Prostate gland (tissue), 2 donors: ENCODE measurements at regions not wholly inside any gene's neighbourhood (a gene's known extent, or its start where the extent isn't known, plus 50 kb on each side); places are given as distances from the start of the nearest gene placed in this dataset.

Experiments
- DNase-seq: peaks from one replicate; pipeline ENCODE4 v3.0.0-alpha.2; 2019; ENCODE audit warnings: low spot score
- H3K27ac ChIP-seq, 2 donors: fragments of 200-600 bp; sonication (generic); 2 replicates each; pipeline ENCODE4 v1.5.1; 2017 to 2019
- H3K27me3 ChIP-seq: fragments of 200-600 bp; sonication (generic); replicated peaks from 2 replicates; pipeline ENCODE4 v1.5.1; 2019; ENCODE audit not compliant: insufficient read depth
- H3K36me3 ChIP-seq, 2 donors: fragments of 200-600 bp; sonication (generic); 1 replicate in 1 of 2; 2 replicates in 1 of 2; pipeline versions ENCODE4 v1.5.1 to v1.8.1; 2017 to 2019
- H3K4me1 ChIP-seq: fragments of 200-600 bp; sonication (generic); replicated peaks from 2 replicates; pipeline ENCODE4 v1.5.1; 2019
- H3K4me3 ChIP-seq, 2 donors: fragments of 200-600 bp; sonication (generic); 2 replicates each; pipeline ENCODE4 v1.5.1; 2017 to 2019
- H3K9me3 ChIP-seq: fragments of 200-600 bp; sonication (generic); 2 replicates; pipeline ENCODE4 v1.5.1; 2017
- CTCF ChIP-seq, 4 experiments: fragments of 200-600 bp in 2 of 4; fragments of 450-650 bp in 2 of 4; sonication (generic) in 2 of 4; IDR thresholded peaks; 1 replicate in 3 of 4; 2 replicates in 1 of 4; pipeline ENCODE4 v1.5.1; 2016 to 2019; ENCODE audit warnings: antibody characterized with exemption in 4 of 4, mild to moderate bottlenecking in 2 of 4, moderate library complexity in 2 of 4
- POLR2A ChIP-seq: fragments of 450-650 bp; IDR thresholded peaks from one replicate; pipeline ENCODE4 v1.6.1; 2016; ENCODE audit warnings: antibody characterized with exemption, mild to moderate bottlenecking
- POLR2AphosphoS5 ChIP-seq: sonication (generic); formaldehyde crosslinking; IDR thresholded peaks from one replicate; pipeline ENCODE4 v1.6.1; 2017; ENCODE audit warnings: antibody characterized with exemption
- WGBS: methylation state at CpG from one replicate; pipeline ENCODE4 v1.1.5; 2018; 5-methylcytosine and 5-hydroxymethylcytosine counted together
- intact Hi-C: fragments of 100-400 bp; cut with DNase I; formaldehyde crosslinking; loops from one replicate; pipeline ENCODE4 v1.14.2; 2022

- no peak for DNase-seq
- H3K27ac ChIP-seq, result no peak overlapping the region
- TF ChIP-seq CTCF (IDR thresholded peaks at IDR 0.05), result no peak
- no peak for TF ChIP-seq POLR2AphosphoS5
- TF ChIP-seq POLR2A, result no peak
- no peaks in the 10 kb centered on the region for H3K27me3 ChIP-seq
- H3K4me3 ChIP-seq, result no peak overlapping the region
- no peaks in the 10 kb centered on the region for H3K9me3 ChIP-seq
- H3K4me1 ChIP-seq, result no peaks in the 10 kb centered on the region
- intact Hi-C loops, result no loop called here
- WGBS, result 75% methylated on average over 2 of the region's 2 CpGs
- no peaks in the 10 kb centered on the region for H3K36me3 ChIP-seq
Observed at GRCh38 chr1:239467730-239468129, 81.4 kb downstream of the CHRM3 start.

GRCh38 chr1:239478069-239478468 lies 91.7 kb downstream of the CHRM3 start:
- H3K27me3 ChIP-seq, result no peaks in the 10 kb centered on the region
- no peak overlapping the region for H3K4me3 ChIP-seq
- H3K4me1 ChIP-seq, result no peaks in the 10 kb centered on the region
- no peak overlapping the region for H3K27ac ChIP-seq
- no peaks in the 10 kb centered on the region for H3K36me3 ChIP-seq
- no peak for TF ChIP-seq POLR2A
- TF ChIP-seq CTCF (IDR thresholded peaks at IDR 0.05), result no peak
- DNase-seq, result no peak
- peaks cover 4% of the 10 kb centered on the region for H3K9me3 ChIP-seq
- intact Hi-C loops, result no loop called here

- DNase-seq, result no peak
- H3K27ac ChIP-seq, result no peak overlapping the region
- intact Hi-C loops, result no loop called here
- H3K4me3 ChIP-seq, result no peak overlapping the region
- no peaks in the 10 kb centered on the region for H3K27me3 ChIP-seq
- 70% methylated on average over 2 of the region's 2 CpGs for WGBS
- H3K4me1 ChIP-seq, result no peaks in the 10 kb centered on the region
- peaks cover 4% of the 10 kb centered on the region for H3K9me3 ChIP-seq
- no peak for TF ChIP-seq CTCF (IDR thresholded peaks at IDR 0.05)
- H3K36me3 ChIP-seq, result no peaks in the 10 kb centered on the region
Observed at GRCh38 chr1:239483391-239483790, 97.0 kb downstream of the CHRM3 start.

- DNase-seq, result no peak
- H3K4me3 ChIP-seq, result no peak overlapping the region
- H3K27me3 ChIP-seq, result no peaks in the 10 kb centered on the region
- no peak overlapping the region for H3K27ac ChIP-seq
- H3K4me1 ChIP-seq, result no peaks in the 10 kb centered on the region
- intact Hi-C loops, result no loop called here
- no peaks in the 10 kb centered on the region for H3K9me3 ChIP-seq
- H3K36me3 ChIP-seq, result no peaks in the 10 kb centered on the region
- TF ChIP-seq CTCF (IDR thresholded peaks at IDR 0.05) (no peak), POLR2AphosphoS5 (no peak), POLR2A (no peak)
- WGBS, result 97% methylated on average over 2 of the region's 2 CpGs
Observed at GRCh38 chr1:239493811-239494414, 107.5 kb downstream of the CHRM3 start.

GRCh38 chr1:239505094-239505493 lies 118.7 kb downstream of the CHRM3 start:
- TF ChIP-seq POLR2A, result no peak
- TF ChIP-seq POLR2AphosphoS5, result no peak
- no peak for TF ChIP-seq CTCF (IDR thresholded peaks at IDR 0.05)
- H3K27me3 ChIP-seq, result no peaks in the 10 kb centered on the region
- no peaks in the 10 kb centered on the region for H3K9me3 ChIP-seq
- H3K4me3 ChIP-seq, result no peak overlapping the region
- no peak for DNase-seq
- H3K4me1 ChIP-seq, result no peaks in the 10 kb centered on the region
- H3K36me3 ChIP-seq, result no peaks in the 10 kb centered on the region
- H3K27ac ChIP-seq, result no peak overlapping the region
- intact Hi-C loops, result no loop called here
